Testis (tissue), 2 donors: ENCODE measurements at regions not wholly inside any gene's neighbourhood (a gene's known extent, or its start where the extent isn't known, plus 50 kb on each side); places are given as distances from the start of the nearest gene placed in this dataset.

ENCODE experiments used
- CTCF ChIP-seq, 3 experiments: fragments of 450-650 bp in 2 of 3; fragments of 200-600 bp in 1 of 3; sonication (generic) in 1 of 3; IDR thresholded peaks; one replicate each; pipeline ENCODE4 v1.5.1; 2016 to 2019; ENCODE audit warnings: antibody characterized with exemption in 3 of 3, mild to moderate bottlenecking in 2 of 3, moderate library complexity in 1 of 3
- POLR2A ChIP-seq: fragments of 450-650 bp; IDR thresholded peaks from one replicate; pipeline ENCODE4 v1.6.1; 2017; ENCODE audit warnings: antibody characterized with exemption, mild to moderate bottlenecking, moderate library complexity

DNA sequence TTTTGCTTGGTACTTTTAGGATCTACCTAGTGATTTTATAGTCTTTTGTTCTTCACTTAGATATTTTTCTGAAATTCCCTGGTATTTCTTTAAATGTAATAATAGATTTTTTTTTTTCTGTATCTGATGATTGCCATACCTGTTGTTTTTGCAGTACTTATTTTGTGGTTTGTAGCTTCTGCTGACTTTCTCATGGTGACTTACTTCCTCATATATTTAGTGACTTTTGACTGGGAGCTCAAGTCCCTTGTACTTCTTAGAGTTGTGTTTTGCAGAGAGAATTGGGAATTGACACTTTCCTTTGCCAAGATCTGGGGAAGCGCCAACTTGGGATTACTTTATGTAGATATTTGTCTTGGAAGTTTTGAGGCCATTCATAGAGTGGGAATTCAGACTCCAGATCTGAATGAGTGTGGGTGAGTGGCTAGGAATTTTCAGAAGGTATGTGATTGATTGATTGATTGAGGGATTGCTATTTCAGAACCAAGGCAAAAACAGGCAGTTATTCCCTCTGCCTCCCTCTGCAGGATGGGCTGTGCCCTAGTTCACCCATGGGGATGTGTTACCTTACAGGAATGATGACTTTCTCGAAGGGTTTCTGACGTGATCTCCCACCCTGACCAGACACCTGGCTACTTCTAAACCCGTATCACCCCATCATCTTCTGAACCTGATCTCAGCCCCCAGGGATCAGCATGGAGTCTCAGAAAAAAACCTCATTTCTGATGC lies 219.5 kb downstream of the URB2 start:
- TF ChIP-seq CTCF (IDR thresholded peaks at IDR 0.05) (no peak), POLR2A (no peak)
